Esophagus (tissue), 2 donors: ENCODE measurements at regions not wholly inside any gene's neighbourhood (a gene's known extent, or its start where the extent isn't known, plus 50 kb on each side); places are given as distances from the start of the nearest gene placed in this dataset.

Experiments
- H3K27ac ChIP-seq, 2 donors: one replicate each; pipeline ENCODE4 v1.5.1; 2013; ENCODE audit warnings: low read depth in 2 of 2, mild to moderate bottlenecking in 2 of 2, inconsistent platforms in 1 of 2, low read length in 1 of 2, moderate library complexity in 1 of 2
- H3K27me3 ChIP-seq, 2 donors: one replicate each; pipeline ENCODE4 v1.6.1; 2013; ENCODE audit warnings: low read length in 2 of 2, control low read depth in 1 of 2, mild to moderate bottlenecking in 1 of 2; ENCODE audit not compliant: insufficient read depth in 2 of 2, control insufficient read depth in 1 of 2
- H3K36me3 ChIP-seq, 2 donors: one replicate each; pipeline ENCODE4 v1.6.1; 2013; ENCODE audit warnings: low read length in 1 of 2; ENCODE audit not compliant: control insufficient read depth in 2 of 2, insufficient read depth in 2 of 2
- H3K4me1 ChIP-seq, 2 donors: one replicate each; pipeline ENCODE4 v1.6.1; 2013; ENCODE audit warnings: low read length in 1 of 2; ENCODE audit not compliant: control insufficient read depth in 2 of 2, insufficient read depth in 2 of 2
- H3K4me3 ChIP-seq, 2 donors: one replicate each; pipeline ENCODE4 v1.5.1; 2013; ENCODE audit warnings: low read length in 2 of 2, mild to moderate bottlenecking in 2 of 2, low read depth in 1 of 2, moderate library complexity in 1 of 2
- H3K9me3 ChIP-seq, 2 donors: one replicate each; pipeline ENCODE4 v1.6.1; 2013; ENCODE audit warnings: mild to moderate bottlenecking in 2 of 2, low read depth in 1 of 2, low read length in 1 of 2, moderate library complexity in 1 of 2; ENCODE audit not compliant: control insufficient read depth in 2 of 2, insufficient read depth in 1 of 2
- whole genome bisulfite sequencing, 2 donors: extraction: QIAGEN DNeasy Blood & Tissue Kit; methylation state at CpG; one replicate each; pipeline ENCODE4 v1.1.7; 2013; 5-methylcytosine and 5-hydroxymethylcytosine counted together
- donor health status: healthy with polysubstance abuse.
- donor health status: Bipolar disorder and iron deficiency.

DNA sequence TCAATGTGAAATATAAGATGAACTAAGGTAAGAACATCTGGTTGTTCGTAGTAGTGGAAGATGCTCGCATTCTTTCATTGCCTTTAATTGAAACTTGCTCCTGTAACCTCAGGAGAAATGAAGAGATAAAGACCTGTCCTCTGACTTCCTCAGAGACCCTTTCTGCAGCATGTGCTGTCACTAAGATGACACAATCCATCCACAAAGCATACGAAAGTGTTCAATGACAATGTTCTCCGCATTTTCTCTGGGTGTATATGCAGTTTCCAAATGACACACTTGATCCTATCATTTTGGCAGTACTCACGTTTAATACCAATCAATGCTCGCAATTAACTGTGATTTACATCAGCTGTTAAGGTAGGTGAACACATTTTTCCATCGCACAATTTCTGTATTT lies 65.8 kb downstream of the PRL start:
- Histone ChIP-seq H3K36me3 (no peaks in the 10 kb centered on the region), H3K4me3 (no peak overlapping the region), H3K27ac (no peak overlapping the region), H3K4me1 (no peaks in the 10 kb centered on the region), H3K9me3 (no peaks in the 10 kb centered on the region), H3K27me3 (no peaks in the 10 kb centered on the region)
- WGBS, 2 donors: 92 to 94% methylated on average over 7 of the region's 7 CpGs

DNA sequence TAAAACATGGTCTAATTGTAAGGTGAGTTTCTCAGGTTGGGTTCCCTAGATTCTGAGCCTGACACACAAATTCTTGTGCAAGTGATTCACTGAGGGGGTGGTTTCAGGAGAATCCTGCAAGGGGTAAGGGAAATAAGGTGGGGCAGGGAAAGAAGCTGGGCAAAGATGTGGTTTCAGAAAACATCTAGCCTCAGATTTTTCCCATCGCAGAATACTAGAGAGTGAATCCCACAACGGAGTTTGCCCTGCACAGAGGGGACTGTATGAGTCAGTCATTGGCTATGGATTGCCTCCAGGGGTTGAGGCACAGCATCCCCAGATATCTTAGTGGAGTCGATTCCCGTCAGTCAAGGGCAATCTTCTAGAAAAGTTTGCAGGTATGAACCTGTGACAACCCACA lies 65.2 kb downstream of the PRL start:
- no peaks in the 10 kb centered on the region for H3K27me3 ChIP-seq
- H3K4me3 ChIP-seq: no peak overlapping the region
- H3K9me3 ChIP-seq: no peaks in the 10 kb centered on the region
- H3K4me1 ChIP-seq: no peaks in the 10 kb centered on the region
- H3K36me3 ChIP-seq: no peaks in the 10 kb centered on the region
- 73 to 77% methylated on average over 4 of the region's 4 CpGs for WGBS, 2 donors
- no peak overlapping the region for H3K27ac ChIP-seq

DNA sequence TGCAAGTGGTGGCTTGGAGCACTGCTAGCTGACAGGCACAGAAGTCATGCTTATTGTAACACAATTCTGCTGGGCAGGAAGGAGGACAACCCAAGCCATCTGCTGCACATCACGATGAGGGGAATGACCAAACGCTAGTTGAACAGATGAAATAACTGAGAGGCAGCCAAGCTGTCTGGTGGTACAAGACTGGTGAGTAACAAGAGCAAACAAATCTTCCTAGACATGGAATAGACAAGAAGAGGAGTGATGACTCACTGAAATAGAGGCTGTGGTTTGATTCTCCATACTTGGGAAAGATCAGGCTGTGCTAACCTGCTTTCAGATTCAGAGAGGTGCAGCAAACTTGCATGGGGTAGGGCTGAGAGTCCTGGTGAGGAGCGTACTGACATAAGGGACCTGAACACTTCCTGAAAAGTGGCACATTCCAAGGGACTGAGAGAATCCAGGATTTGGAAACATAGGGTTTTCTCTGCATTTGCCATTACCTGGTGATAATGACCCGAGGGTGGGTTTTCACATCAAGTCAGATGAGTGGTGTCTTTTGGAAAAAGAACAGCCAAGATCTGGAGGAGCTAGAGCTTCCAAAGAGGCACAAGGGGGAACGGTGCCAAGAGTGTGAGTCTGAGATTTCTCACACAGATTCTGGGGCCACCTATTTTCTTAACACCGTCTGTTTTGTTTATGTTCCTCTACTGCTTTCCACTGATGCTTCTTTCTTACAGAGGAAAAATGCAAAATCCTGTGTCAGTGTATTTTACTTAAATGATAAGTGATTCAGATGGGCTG lies 60.0 kb downstream of the PRL start:
- WGBS, 2 donors: 38 to 56% methylated on average over 6 of the region's 6 CpGs
- Histone ChIP-seq H3K9me3 (no peaks in the 10 kb centered on the region), H3K4me3 (no peak overlapping the region), H3K27me3 (no peaks in the 10 kb centered on the region), H3K4me1 (no peaks in the 10 kb centered on the region), H3K27ac (no peak overlapping the region), H3K36me3 (no peaks in the 10 kb centered on the region)
